ENCODE measurements at regions not wholly inside any gene's neighbourhood (a gene's known extent, or its start where the extent isn't known, plus 50 kb on each side); places are given as distances from the start of the nearest gene placed in this dataset.

DNA sequence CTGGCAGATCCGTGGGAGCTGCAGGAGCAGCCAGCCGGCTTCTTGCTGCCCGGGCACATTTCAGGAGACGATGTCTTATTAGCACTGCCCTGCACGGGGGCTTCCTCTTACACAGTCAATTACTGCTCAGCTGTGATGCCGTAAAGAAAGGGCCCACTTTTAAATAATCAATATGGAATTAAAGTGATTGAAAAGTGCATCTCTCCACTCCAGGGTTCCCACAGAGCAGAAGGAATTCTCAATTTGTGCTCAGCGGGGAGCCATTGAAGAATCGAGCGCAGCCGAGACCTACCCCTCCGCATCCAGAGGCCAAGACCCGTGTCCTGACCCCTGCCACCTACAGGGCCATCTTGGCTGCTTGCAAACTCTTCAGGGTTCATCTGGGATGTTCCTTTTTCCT lies 399.4 kb upstream of the C16orf82 start:
- no peak overlapping the region for H3K27ac ChIP-seq
- POLR2A ChIA-PET (ENCODE audit: low non-redundant PET): no interaction called here
- TF ChIP-seq CTCF (conservative IDR thresholded peaks at IDR 0.05; ENCODE audit: low read depth): no peak
- CTCF ChIA-PET: no interaction called here
- DNase-seq (ENCODE audit: low spot score): no peak

DNA sequence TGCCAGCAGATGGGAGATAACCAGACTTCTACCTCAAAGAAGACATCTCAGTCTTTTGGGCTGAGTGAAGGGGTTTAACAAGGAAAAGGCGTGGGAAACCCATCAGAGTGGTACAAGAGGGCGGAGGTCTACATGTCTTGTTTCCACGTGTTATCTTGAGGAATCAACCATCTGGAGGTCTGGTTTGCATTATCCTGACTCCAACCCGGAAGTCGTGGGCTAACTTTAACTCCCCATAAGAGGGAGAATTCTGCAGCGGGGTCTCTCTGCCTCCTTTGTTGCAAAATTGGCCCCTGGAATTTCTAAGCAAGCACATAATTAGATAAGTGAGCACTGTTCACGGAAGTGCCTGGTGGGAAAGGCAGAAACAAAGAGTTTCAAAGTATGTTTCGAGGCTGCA lies 398.7 kb upstream of the C16orf82 start:
- CTCF ChIA-PET: no interaction called here
- POLR2A ChIA-PET (ENCODE audit: low non-redundant PET): no interaction called here
- no peak for TF ChIP-seq CTCF (conservative IDR thresholded peaks at IDR 0.05; ENCODE audit: low read depth)
- DNase-seq (ENCODE audit: low spot score): no peak
- no peak overlapping the region for H3K27ac ChIP-seq

GRCh38 chr16:26672206-26672605 lies 394.5 kb upstream of the C16orf82 start:
- POLR2A ChIA-PET (ENCODE audit: low non-redundant PET): no interaction called here
- TF ChIP-seq CTCF (conservative IDR thresholded peaks at IDR 0.05; ENCODE audit: low read depth): no peak
- no peak for DNase-seq (ENCODE audit: low spot score)
- H3K27ac ChIP-seq: no peak overlapping the region
- CTCF ChIA-PET: no interaction called here

- ChIA-PET POLR2A (ENCODE audit: low non-redundant PET) (no interaction called here), CTCF (no interaction called here)
- no peak overlapping the region for H3K27ac ChIP-seq
- TF ChIP-seq CTCF (conservative IDR thresholded peaks at IDR 0.05; ENCODE audit: low read depth): no peak
- no peak for DNase-seq (ENCODE audit: low spot score)
Observed at GRCh38 chr16:26673011-26673410, 393.7 kb upstream of the C16orf82 start.

- POLR2A ChIA-PET (ENCODE audit: low non-redundant PET): no interaction called here
- no peak for TF ChIP-seq CTCF (conservative IDR thresholded peaks at IDR 0.05; ENCODE audit: low read depth)
- CTCF ChIA-PET: no interaction called here
- no peak for DNase-seq (ENCODE audit: low spot score)
- H3K27ac ChIP-seq: no peak overlapping the region
Observed at GRCh38 chr16:26680671-26681070, 386.1 kb upstream of the C16orf82 start.

DNA sequence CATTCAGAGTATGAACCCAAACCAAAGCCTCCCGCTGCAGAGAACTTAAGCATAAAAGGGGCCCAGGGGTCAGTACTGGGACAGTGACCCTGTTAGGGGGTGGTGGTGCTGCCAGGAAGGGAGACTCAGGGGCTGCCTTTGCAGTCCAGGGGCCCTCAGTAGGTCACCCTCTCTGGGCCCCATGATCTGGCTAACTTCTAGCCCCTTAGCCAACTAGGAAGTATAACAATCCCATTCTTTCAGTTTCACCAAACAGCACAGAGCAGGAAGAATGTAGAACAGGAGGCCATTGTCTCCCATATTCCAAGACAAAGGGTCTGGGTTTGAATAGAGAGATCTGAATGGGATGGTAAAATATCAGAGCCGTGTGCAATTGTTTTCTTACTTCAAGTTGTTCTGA lies 378.6 kb upstream of the C16orf82 start:
- no peak overlapping the region for H3K27ac ChIP-seq
- no peak for TF ChIP-seq CTCF (conservative IDR thresholded peaks at IDR 0.05; ENCODE audit: low read depth)
- no peak for DNase-seq (ENCODE audit: low spot score)
- POLR2A ChIA-PET (ENCODE audit: low non-redundant PET): no interaction called here
- CTCF ChIA-PET: no interaction called here

- CTCF ChIA-PET: no interaction called here
- TF ChIP-seq CTCF (conservative IDR thresholded peaks at IDR 0.05; ENCODE audit: low read depth): no peak
- POLR2A ChIA-PET (ENCODE audit: low non-redundant PET): no interaction called here
- H3K27ac ChIP-seq: no peak overlapping the region
- no peak for DNase-seq (ENCODE audit: low spot score)
Observed at GRCh38 chr16:26688699-26689098, 378.0 kb upstream of the C16orf82 start.
